B cell (primary cell): ENCODE measurements at regions not wholly inside any gene's neighbourhood (a gene's known extent, or its start where the extent isn't known, plus 50 kb on each side); places are given as distances from the start of the nearest gene placed in this dataset.

Experiments
- ATAC-seq: fragments of 200-7000 bp; cut with Tn5 transposase; one replicate; pipeline ENCODE4 v1.10.0; 2021; ENCODE audit warnings: low read depth, mild to moderate bottlenecking, moderate number of reproducible peaks, moderate library complexity
- CTCF ChIA-PET: fragments of 350-600 bp; sonication (Branson Sonifier 250); formaldehyde crosslinking; loops from one replicate; lab custom pipeline; 2021; ENCODE audit warnings: antibody characterized with exemption, inconsistent platforms; lab: Charles Lee
- POLR2A ChIA-PET: fragments of 350-600 bp; sonication (Branson Sonifier 250); formaldehyde crosslinking; loops from one replicate; lab custom pipeline; 2021; ENCODE audit warnings: antibody characterized with exemption; lab: Charles Lee
- DNase-seq: peaks from one replicate; pipeline ENCODE4 v3.0.0; 2013
- H2AFZ ChIP-seq: 2 replicates; pipeline ENCODE4 v1.6.1; 2012; ENCODE audit warnings: mild to moderate bottlenecking, low read depth, low read length; ENCODE audit not compliant: insufficient read depth, poor library complexity, severe bottlenecking
- H3K27ac ChIP-seq, 2 donors: 1 replicate in 1 of 2; 2 replicates in 1 of 2; pipeline ENCODE4 v1.5.1; 2012 to 2013; ENCODE audit warnings: low read length in 2 of 2, mild to moderate bottlenecking in 2 of 2, moderate library complexity in 1 of 2
- H3K27me3 ChIP-seq, 4 experiments: fragments of 200-600 bp in 1 of 4; sonication (generic) in 1 of 4; replicated peaks in 1 of 4; 1 replicate in 2 of 4; 2 replicates in 2 of 4; pipeline versions ENCODE4 v1.6.1 to v1.7.0; 2013 to 2016; ENCODE audit warnings: low read length in 3 of 4, mild to moderate bottlenecking in 2 of 4, mixed read lengths in 1 of 4, moderate library complexity in 1 of 4; ENCODE audit not compliant: insufficient read depth in 4 of 4, control insufficient read depth in 3 of 4; ENCODE audit errors: control extremely low read depth in 1 of 4
- H3K36me3 ChIP-seq, 2 experiments: replicated peaks in 1 of 2; 1 replicate in 1 of 2; 2 replicates in 1 of 2; pipeline versions ENCODE4 v1.6.1 to v1.7.1; 2013; ENCODE audit warnings: low read length in 1 of 2; ENCODE audit not compliant: insufficient read depth in 2 of 2, control insufficient read depth in 1 of 2; ENCODE audit errors: control extremely low read depth in 1 of 2, extremely low read depth in 1 of 2
- H3K4me1 ChIP-seq, 2 donors: fragments of 200-600 bp in 1 of 2; sonication (generic) in 1 of 2; 1 replicate in 1 of 2; 2 replicates in 1 of 2; pipeline versions ENCODE4 v1.5.1 to v1.6.1; 2013 to 2017; ENCODE audit warnings: low read length in 2 of 2; ENCODE audit not compliant: control insufficient read depth in 2 of 2, insufficient read depth in 2 of 2
- H3K4me2 ChIP-seq: replicated peaks from 2 replicates; pipeline ENCODE3; 2012; ENCODE audit warnings: mild to moderate bottlenecking, low read depth, low read length; ENCODE audit not compliant: poor library complexity, severe bottlenecking
- H3K4me3 ChIP-seq, 5 experiments: fragments of 200-600 bp in 1 of 5; sonication (generic) in 1 of 5; 1 replicate in 3 of 5; 2 replicates in 2 of 5; pipeline versions ENCODE4 v1.5.1 to v1.7.0; 2011 to 2016; ENCODE audit warnings: low read length in 4 of 5, mild to moderate bottlenecking in 4 of 5, low read depth in 2 of 5, control low read depth in 1 of 5, moderate library complexity in 1 of 5; ENCODE audit not compliant: insufficient read depth in 1 of 5; ENCODE audit errors: control extremely low read depth in 1 of 5, extremely low read depth in 1 of 5
- H3K79me2 ChIP-seq: fragments of 200-600 bp; sonication (generic); one replicate; pipeline ENCODE4 v1.6.0; 2016; ENCODE audit warnings: low read length; ENCODE audit not compliant: control insufficient read depth, insufficient read depth
- H3K9ac ChIP-seq: fragments of 200-600 bp; sonication (generic); 2 replicates; pipeline ENCODE4 v1.6.1; 2017; ENCODE audit warnings: mild to moderate bottlenecking, low read length, moderate library complexity
- H3K9me3 ChIP-seq, 3 donors: one replicate each; pipeline versions ENCODE4 v1.6.1 to v1.7.1; 2013; ENCODE audit warnings: low read length in 2 of 3; ENCODE audit not compliant: control insufficient read depth in 2 of 3, insufficient read depth in 1 of 3; ENCODE audit errors: control extremely low read depth in 1 of 3
- H4K20me1 ChIP-seq: 2 replicates; pipeline ENCODE4 v1.6.0; 2012; ENCODE audit warnings: mild to moderate bottlenecking, low read length; ENCODE audit not compliant: insufficient read depth, control insufficient read depth, poor library complexity, severe bottlenecking
- H3K27ac Mint-ChIP-seq: one replicate; pipeline ENCODE4 v1.8.0; 2021; ENCODE audit warnings: mixed read lengths
- H3K27me3 Mint-ChIP-seq: one replicate; pipeline ENCODE4 v1.8.0; 2021; ENCODE audit warnings: mixed read lengths
- H3K4me1 Mint-ChIP-seq: one replicate; pipeline ENCODE4 v1.8.0; 2021; ENCODE audit warnings: mixed read lengths
- H3K4me3 Mint-ChIP-seq: one replicate; pipeline ENCODE4 v1.8.0; 2021; ENCODE audit warnings: mixed read lengths
- H3K9me3 Mint-ChIP-seq: one replicate; pipeline ENCODE4 v1.8.0; 2022; ENCODE audit warnings: mixed read lengths; ENCODE audit not compliant: insufficient read depth
- CTCF ChIP-seq: fragments of 200-600 bp; IDR thresholded peaks from one replicate; pipeline ENCODE4 v1.8.0; 2022; ENCODE audit warnings: antibody characterized with exemption, mild to moderate bottlenecking
- EZH2 ChIP-seq: IDR thresholded peaks from 2 replicates; pipeline ENCODE4 v1.6.1; 2012; ENCODE audit warnings: borderline replicate concordance, low read depth, mild to moderate bottlenecking, moderate library complexity, low read length; ENCODE audit not compliant: insufficient read depth, poor library complexity, severe bottlenecking
- WGBS: methylation state at CpG from one replicate; pipeline ENCODE4 v1.1.5; 2013; ENCODE audit warnings: missing lambda C conversion rate; ENCODE audit not compliant: insufficient coverage; 5-methylcytosine and 5-hydroxymethylcytosine counted together
- intact Hi-C: fragments of 100-400 bp; cut with micrococcal nuclease; formaldehyde crosslinking; loops from one replicate; pipeline ENCODE4 v1.10.0; 2022

GRCh38 chr10:59517341-59517899 lies 155.1 kb upstream of the FAM13C start:
- DNase-seq (no peak), ATAC-seq (no peak)
- H3K4me3 Mint-ChIP-seq, result no peak overlapping the region
- H3K4me1 ChIP-seq, result no peaks in the 10 kb centered on the region
- H3K4me3 ChIP-seq, result no peak overlapping the region
- no peak for TF ChIP-seq EZH2
- no peak for TF ChIP-seq CTCF
- no peaks in the 10 kb centered on the region for H3K36me3 ChIP-seq
- intact Hi-C loops, result no loop called here
- H3K9me3 Mint-ChIP-seq, result peaks cover 2% of the 10 kb centered on the region
- H3K79me2 ChIP-seq, result no peaks in the 10 kb centered on the region
- H3K27ac Mint-ChIP-seq, result no peak overlapping the region
- POLR2A ChIA-PET, result no interaction called here
- WGBS, result 79% methylated on average over 3 of the region's 7 CpGs
- no peaks in the 10 kb centered on the region for H3K27me3 ChIP-seq
- H3K4me1 Mint-ChIP-seq, result no peaks in the 10 kb centered on the region
- no peak overlapping the region for H2AFZ ChIP-seq
- H3K9ac ChIP-seq, result no peak overlapping the region
- CTCF ChIA-PET, result no interaction called here
- H3K4me2 ChIP-seq, result no peak overlapping the region
- H3K27me3 Mint-ChIP-seq, result no peaks in the 10 kb centered on the region
- H3K9me3 ChIP-seq, result no peaks in the 10 kb centered on the region
- H4K20me1 ChIP-seq, result no peaks in the 10 kb centered on the region
- H3K27ac ChIP-seq, result no peak overlapping the region

- no peaks in the 10 kb centered on the region for H3K36me3 ChIP-seq
- no peak overlapping the region for H3K27ac ChIP-seq
- no peaks in the 10 kb centered on the region for H3K79me2 ChIP-seq
- no peaks in the 10 kb centered on the region for H3K4me1 Mint-ChIP-seq
- no peaks in the 10 kb centered on the region for H4K20me1 ChIP-seq
- H3K9ac ChIP-seq, result no peak overlapping the region
- no peak overlapping the region for H3K27ac Mint-ChIP-seq
- DNase-seq, result no peak
- intact Hi-C loops, result no loop called here
- no peaks in the 10 kb centered on the region for H3K4me1 ChIP-seq
- no peaks in the 10 kb centered on the region for H3K27me3 ChIP-seq
- H3K9me3 Mint-ChIP-seq, result no peaks in the 10 kb centered on the region
- ChIA-PET CTCF (no interaction called here), POLR2A (no interaction called here)
- TF ChIP-seq CTCF, result no peak
- no peak for TF ChIP-seq EZH2
- H3K4me3 ChIP-seq, result no peak overlapping the region
- ATAC-seq, result no peak
- no peak overlapping the region for H3K4me3 Mint-ChIP-seq
- H2AFZ ChIP-seq, result no peak overlapping the region
- WGBS, result no CpG with 5 or more reads among the region's 3 CpGs
- H3K27me3 Mint-ChIP-seq, result no peaks in the 10 kb centered on the region
- H3K4me2 ChIP-seq, result no peak overlapping the region
- no peaks in the 10 kb centered on the region for H3K9me3 ChIP-seq
Measured at GRCh38 chr10:59513558-59513957, 151.2 kb upstream of the FAM13C start.
